GM11168 (cell line): ENCODE measurements at regions not wholly inside any gene's neighbourhood (a gene's known extent, or its start where the extent isn't known, plus 50 kb on each side); places are given as distances from the start of the nearest gene placed in this dataset.

ENCODE experiments used
- in situ Hi-C: fragments of 300-500 bp; cut with MboI; formaldehyde crosslinking; loops from one replicate; pipeline ENCODE4 v1.12.0; 2022; ENCODE audit warnings: low sequenced_read_pairs; ENCODE audit not compliant: unreplicated experiment

- in situ Hi-C loops = no loop called here
Measured at GRCh38 chr19:28667348-28667977, 545.5 kb downstream of the UQCRFS1 start.

- in situ Hi-C loops = no loop called here
Measured at GRCh38 chr19:28665748-28666147, 547.2 kb downstream of the UQCRFS1 start.

GRCh38 chr19:28656644-28657043, 556.3 kb downstream of the UQCRFS1 start:
- in situ Hi-C loops = no loop called here

GRCh38 chr19:28655054-28655453, 557.9 kb downstream of the UQCRFS1 start:
- in situ Hi-C loops = no loop called here

GRCh38 chr19:28652765-28653164, 560.2 kb downstream of the UQCRFS1 start:
- in situ Hi-C loops = no loop called here

GRCh38 chr19:28646629-28647028, 566.3 kb downstream of the UQCRFS1 start:
- in situ Hi-C loops = no loop called here

GRCh38 chr19:28644169-28644775, 568.7 kb downstream of the UQCRFS1 start:
- in situ Hi-C loops = no loop called here

GRCh38 chr19:28642787-28643683, 569.9 kb downstream of the UQCRFS1 start:
- in situ Hi-C loops = no loop called here

GRCh38 chr19:28641395-28641794, 571.6 kb downstream of the UQCRFS1 start:
- in situ Hi-C loops = no loop called here

GRCh38 chr19:28640506-28640905, 572.4 kb downstream of the UQCRFS1 start:
- in situ Hi-C loops = no loop called here

GRCh38 chr19:28638445-28638844, 574.5 kb downstream of the UQCRFS1 start:
- in situ Hi-C loops = loop anchor here (10.0 kb wide), 1 partner anchor 164 kb away; no protein-coding TSS in a partner anchor

GRCh38 chr19:28636706-28637105, 576.2 kb downstream of the UQCRFS1 start:
- in situ Hi-C loops = loop anchor here (10.0 kb wide), 1 partner anchor 162 kb away; no protein-coding TSS in a partner anchor

- in situ Hi-C loops = loop anchor here (10.0 kb wide), 1 partner anchor 161 kb away; no protein-coding TSS in a partner anchor
Measured at GRCh38 chr19:28636016-28636629, 576.8 kb downstream of the UQCRFS1 start.

GRCh38 chr19:28634837-28635236, 578.1 kb downstream of the UQCRFS1 start:
- in situ Hi-C loops = loop anchor here (10.0 kb wide), 1 partner anchor 160 kb away; no protein-coding TSS in a partner anchor

GRCh38 chr19:28634019-28634328, 579.0 kb downstream of the UQCRFS1 start:
- in situ Hi-C loops = loop anchor here (10.0 kb wide), 1 partner anchor 159 kb away; no protein-coding TSS in a partner anchor

GRCh38 chr19:28633319-28634018, 579.5 kb downstream of the UQCRFS1 start:
- in situ Hi-C loops = loop anchor here (10.0 kb wide), 1 partner anchor 159 kb away; no protein-coding TSS in a partner anchor

GRCh38 chr19:28632371-28633080, 580.4 kb downstream of the UQCRFS1 start:
- in situ Hi-C loops = loop anchor here (10.0 kb wide), 1 partner anchor 158 kb away; no protein-coding TSS in a partner anchor

GRCh38 chr19:28631961-28632360, 581.0 kb downstream of the UQCRFS1 start:
- in situ Hi-C loops = loop anchor here (10.0 kb wide), 1 partner anchor 157 kb away; no protein-coding TSS in a partner anchor

GRCh38 chr19:28627669-28628068, 585.3 kb downstream of the UQCRFS1 start:
- in situ Hi-C loops = no loop called here
